NCI-H2081 treated with DMSO at 0.1 percent for 48 hours (cell line): ENCODE measurements at regions not wholly inside any gene's neighbourhood (a gene's known extent, or its start where the extent isn't known, plus 50 kb on each side); places are given as distances from the start of the nearest gene placed in this dataset.

ENCODE experiments used
- DNase-seq: peaks from one replicate; lab custom pipeline; 2025; lab: John Stamatoyannopoulos, UW

GRCh38 chr16:5903153-5903552 is 805.6 kb upstream of the EEF2KMT start:
- no peak for DNase-seq

DNA sequence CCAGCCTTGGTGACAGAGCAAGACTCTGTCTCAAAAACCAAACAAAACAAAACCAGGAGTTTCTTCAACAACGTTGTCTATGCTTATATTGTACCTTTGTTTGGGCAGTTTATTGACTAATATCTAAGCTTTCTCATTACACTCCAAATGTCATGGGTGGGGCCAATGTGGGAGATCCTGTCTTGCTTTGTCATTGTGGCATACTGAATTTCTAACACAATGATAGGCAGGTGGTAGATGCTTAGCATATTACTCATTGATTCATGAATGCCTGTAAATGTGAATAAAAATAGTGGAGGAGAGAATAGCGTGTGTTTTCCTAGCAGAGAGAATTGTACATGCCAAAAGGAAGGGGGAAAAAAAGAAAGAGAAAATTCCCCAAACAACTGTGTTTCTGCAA is 802.5 kb upstream of the EEF2KMT start:
- DNase-seq: no peak

- no peak for DNase-seq
Measured at GRCh38 chr16:5895976-5896375, 798.4 kb upstream of the EEF2KMT start.

- no peak for DNase-seq
Measured at GRCh38 chr16:5895137-5895536, 797.5 kb upstream of the EEF2KMT start.

DNA sequence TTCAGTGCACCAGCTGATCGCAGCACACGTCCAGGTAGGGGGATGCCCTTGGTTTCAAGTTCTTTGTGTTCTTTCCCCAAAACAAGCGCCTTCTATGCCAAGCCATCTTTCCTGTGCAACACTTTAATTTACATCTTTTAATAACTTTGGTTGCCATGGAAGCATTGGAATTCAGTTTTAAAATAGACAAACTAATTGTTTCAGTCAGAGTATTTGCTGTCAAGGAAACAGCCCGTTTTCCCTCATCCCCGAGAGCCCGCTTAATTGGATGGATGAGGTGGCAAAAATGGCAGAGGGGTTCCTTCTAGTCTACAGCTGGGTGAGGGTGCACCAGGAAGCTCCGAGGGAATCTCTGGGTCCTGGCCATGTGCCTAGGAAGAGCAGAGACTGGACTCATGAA is 793.7 kb upstream of the EEF2KMT start:
- no peak for DNase-seq

DNA sequence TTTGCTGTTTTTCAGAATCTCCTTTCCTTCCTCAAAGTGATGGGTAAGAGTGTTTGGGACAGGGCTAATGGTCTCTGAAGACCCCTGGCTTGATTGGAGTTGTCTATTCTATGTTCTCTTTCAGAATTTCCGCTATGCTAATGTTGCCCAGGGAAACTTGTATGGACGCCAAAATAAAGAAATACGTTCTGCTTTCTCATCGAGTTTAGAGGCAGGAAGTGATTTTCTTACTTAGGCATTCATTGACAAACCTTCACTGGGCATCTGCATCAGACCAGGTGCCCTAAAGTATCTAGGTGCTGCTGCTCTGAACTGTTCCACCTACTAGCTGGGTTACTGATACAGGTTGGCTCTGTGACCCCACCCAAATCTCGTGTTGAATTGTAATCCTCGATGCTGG is 787.9 kb upstream of the EEF2KMT start:
- no peak for DNase-seq

DNA sequence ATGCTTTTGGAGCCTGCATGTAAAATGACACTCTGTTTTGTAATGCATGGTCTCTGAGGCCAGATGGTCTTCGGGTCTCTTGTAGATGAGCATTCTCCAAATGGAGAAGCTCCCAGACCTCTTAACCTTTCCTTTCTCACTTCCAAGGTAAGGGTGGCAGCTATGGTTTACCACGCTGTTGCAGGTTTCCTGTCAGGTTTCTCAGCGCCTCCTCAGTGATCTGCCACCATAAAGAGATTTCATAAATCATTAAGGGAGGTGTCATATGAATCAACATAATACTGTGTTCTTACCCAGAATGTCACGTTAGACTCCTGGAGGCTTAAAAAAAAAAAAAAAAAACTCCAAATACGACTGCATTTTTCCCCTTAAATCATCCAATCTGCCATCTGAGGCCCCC is 787.4 kb upstream of the EEF2KMT start:
- DNase-seq: no peak

GRCh38 chr16:5884339-5884738 is 786.7 kb upstream of the EEF2KMT start:
- DNase-seq: no peak

DNA sequence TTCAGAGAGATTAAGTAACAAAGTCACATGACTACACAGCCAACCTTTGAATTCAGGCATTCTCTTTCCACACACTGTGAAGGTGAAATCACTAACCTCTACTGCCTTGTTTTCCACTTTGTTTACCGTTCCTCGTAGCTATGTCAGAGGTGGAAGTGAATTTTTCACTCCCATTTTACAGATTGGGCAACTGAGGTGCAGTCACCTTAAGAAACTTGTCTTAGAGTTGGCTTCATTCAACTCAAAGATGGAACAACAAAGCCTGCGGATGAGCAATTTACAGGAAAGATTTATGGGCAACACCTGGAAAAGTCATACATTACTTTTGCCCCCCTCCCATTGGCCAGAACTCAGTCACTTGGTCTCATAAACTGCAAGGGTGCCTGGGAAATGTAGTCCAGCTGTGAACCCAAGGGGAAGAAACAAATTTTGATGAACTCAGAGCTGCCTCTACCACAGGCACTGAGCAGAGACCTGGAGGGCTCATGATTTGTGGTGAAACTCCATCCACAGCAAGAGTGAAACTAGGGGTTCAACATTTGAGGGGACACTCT is 784.6 kb upstream of the EEF2KMT start:
- DNase-seq: no peak

GRCh38 chr16:5875416-5875815 is 777.8 kb upstream of the EEF2KMT start:
- DNase-seq: no peak

GRCh38 chr16:5874899-5875298 is 777.3 kb upstream of the EEF2KMT start:
- no peak for DNase-seq

DNA sequence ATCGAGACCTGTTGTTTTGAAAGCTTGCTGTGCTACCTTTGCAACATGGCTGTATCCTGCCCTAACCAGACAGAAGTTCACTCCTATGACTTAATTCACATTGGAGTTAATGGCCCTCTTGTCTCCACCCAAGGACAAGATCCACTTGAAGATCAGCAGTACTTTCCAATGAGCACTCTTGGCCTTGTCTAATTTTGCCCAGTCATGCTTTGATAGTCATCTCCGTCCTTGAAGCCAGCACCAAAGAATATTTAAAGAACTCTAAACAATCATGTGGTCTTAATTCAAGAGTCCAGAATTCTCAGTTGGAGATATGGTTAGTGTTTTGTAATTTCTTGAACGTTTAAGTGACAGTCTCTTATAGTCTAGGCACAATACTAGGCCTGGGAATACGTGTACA is 775.6 kb upstream of the EEF2KMT start:
- no peak for DNase-seq

DNA sequence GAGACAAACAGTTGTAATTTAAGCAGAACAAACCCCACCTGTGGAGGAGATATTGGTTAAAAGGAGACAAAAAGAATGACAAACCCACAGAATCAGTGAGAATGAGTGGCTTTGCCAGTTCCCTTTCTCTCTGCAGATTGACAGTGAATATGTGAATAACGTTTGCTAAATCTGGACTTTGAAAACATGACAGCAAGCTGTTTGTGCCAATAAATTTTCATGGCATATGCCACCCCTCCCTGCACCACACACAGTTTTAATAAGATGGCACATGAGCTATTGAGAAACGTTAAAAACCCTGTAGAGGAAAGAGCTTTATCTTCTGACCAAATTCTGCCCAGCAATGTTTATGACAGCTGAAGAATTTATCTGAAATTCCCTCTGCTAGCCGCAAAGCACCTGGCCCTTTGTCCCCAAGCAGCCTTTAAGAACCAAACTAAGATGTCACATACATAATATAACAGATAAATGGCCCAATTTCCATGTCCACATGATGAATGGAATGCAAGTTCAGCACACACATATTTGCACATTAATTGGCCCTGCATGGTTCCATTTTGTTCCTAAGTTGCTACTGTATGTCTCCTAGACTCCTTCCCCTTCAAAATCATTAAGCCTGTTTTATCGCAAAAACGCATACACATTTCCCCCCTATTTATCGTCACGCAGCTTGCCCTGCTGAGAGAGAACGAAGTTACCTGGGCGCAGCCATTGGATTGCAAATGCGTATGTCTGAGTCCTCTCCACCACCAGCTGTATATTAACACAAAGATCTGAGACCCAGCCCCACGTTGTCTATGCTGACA is 773.5 kb upstream of the EEF2KMT start:
- no peak for DNase-seq

DNA sequence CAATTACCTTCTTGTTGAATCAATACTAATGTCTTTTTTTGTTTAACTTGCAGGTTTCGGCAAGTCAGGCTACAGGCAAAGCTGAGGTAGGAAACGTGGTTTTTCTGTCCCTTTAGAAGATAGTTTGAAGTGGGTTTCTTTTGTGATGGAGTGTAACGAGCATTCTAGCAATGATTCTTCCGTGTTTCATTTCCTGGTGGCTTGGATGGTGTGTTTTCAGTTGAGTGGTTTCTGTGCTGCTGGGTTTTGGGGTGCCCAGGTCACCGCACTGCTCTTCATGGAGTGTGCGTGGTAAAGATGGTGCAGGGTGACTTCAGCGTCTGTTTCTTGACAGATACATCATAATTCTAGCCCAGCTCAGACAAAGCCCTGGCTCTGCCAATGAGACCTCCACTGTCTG is 769.7 kb upstream of the EEF2KMT start:
- no peak for DNase-seq

DNA sequence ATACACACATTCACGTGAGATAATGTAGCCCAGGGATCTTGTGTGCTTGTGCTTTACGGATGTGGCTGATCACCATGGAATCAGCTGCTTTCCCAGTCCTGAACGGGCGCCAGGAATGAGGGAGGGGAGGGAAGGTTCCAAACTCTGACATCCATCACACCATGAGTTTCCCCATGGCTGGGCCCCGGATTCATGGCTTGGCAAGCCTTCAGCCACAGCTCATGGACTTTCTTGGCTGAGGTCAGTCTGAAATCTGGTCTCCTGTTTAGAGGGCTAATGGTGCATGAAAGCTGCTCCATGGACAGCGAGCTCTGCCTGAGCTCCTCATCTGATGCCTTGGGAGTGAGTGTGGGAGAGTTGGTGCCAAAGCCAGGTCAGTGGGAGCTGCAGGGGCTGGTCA is 767.6 kb upstream of the EEF2KMT start:
- no peak for DNase-seq

GRCh38 chr16:5863071-5863606 is 765.5 kb upstream of the EEF2KMT start:
- DNase-seq: no peak

- no peak for DNase-seq
Measured at GRCh38 chr16:5862103-5862840, 764.7 kb upstream of the EEF2KMT start.

GRCh38 chr16:5861241-5861640 is 763.6 kb upstream of the EEF2KMT start:
- DNase-seq: no peak

DNA sequence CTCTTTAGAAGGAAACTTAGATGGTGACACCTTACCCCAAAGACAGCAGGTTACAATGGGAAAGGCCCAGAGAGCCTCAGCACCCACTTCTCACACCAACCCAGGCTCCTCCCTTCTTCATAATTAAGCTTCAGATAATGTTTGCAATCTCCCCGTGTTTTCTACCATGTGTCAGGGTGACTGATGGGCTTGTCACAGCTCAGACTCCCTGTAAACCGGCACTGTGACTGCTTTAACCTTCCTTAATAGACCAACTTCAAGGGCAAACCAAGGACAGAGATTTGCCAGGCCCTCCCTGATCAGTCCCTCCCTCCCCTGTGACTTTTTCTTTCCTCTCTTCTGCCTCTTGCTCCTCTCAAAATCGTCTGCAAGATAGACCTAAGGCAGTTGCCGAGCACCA is 760.6 kb upstream of the EEF2KMT start:
- no peak for DNase-seq

GRCh38 chr16:5854027-5854426 is 756.4 kb upstream of the EEF2KMT start:
- DNase-seq: no peak

GRCh38 chr16:5852151-5852550 is 754.6 kb upstream of the EEF2KMT start:
- no peak for DNase-seq

- DNase-seq: no peak
Measured at GRCh38 chr16:5851393-5851982, 753.9 kb upstream of the EEF2KMT start.
